Glutamatergic neuron (in vitro differentiated cells): ENCODE measurements at regions not wholly inside any gene's neighbourhood (a gene's known extent, or its start where the extent isn't known, plus 50 kb on each side); places are given as distances from the start of the nearest gene placed in this dataset.

Source experiments
- DNase-seq: peaks from one replicate; pipeline ENCODE4 v3.0.0; 2022
- H3K27ac Mint-ChIP-seq: one replicate; pipeline ENCODE4 v1.8.0; 2020; ENCODE audit warnings: mild to moderate bottlenecking, mixed read lengths, inconsistent platforms; ENCODE audit not compliant: unreplicated experiment
- H3K27me3 Mint-ChIP-seq: one replicate; pipeline ENCODE4 v1.8.0; 2020; ENCODE audit warnings: mild to moderate bottlenecking, moderate library complexity, mixed read lengths, inconsistent platforms; ENCODE audit not compliant: unreplicated experiment
- H3K36me3 Mint-ChIP-seq: one replicate; pipeline ENCODE4 v1.8.0; 2020; ENCODE audit warnings: mild to moderate bottlenecking, mixed read lengths, inconsistent platforms; ENCODE audit not compliant: unreplicated experiment
- H3K4me1 Mint-ChIP-seq: one replicate; pipeline ENCODE4 v1.8.0; 2020; ENCODE audit warnings: mild to moderate bottlenecking, low read depth, mixed read lengths, inconsistent platforms; ENCODE audit not compliant: unreplicated experiment
- H3K4me3 Mint-ChIP-seq: one replicate; pipeline ENCODE4 v1.8.0; 2020; ENCODE audit warnings: mild to moderate bottlenecking, mixed read lengths, inconsistent platforms; ENCODE audit not compliant: unreplicated experiment
- H3K9me3 Mint-ChIP-seq: one replicate; pipeline ENCODE4 v1.8.0; 2020; ENCODE audit warnings: mild to moderate bottlenecking, moderate library complexity, mixed read lengths, inconsistent platforms; ENCODE audit not compliant: unreplicated experiment
- CTCF ChIP-seq: fragments of 200-600 bp; sonication (generic); IDR thresholded peaks from one replicate; pipeline ENCODE4 v1.5.0; 2021; ENCODE audit not compliant: partially characterized antibody, unreplicated experiment

DNA sequence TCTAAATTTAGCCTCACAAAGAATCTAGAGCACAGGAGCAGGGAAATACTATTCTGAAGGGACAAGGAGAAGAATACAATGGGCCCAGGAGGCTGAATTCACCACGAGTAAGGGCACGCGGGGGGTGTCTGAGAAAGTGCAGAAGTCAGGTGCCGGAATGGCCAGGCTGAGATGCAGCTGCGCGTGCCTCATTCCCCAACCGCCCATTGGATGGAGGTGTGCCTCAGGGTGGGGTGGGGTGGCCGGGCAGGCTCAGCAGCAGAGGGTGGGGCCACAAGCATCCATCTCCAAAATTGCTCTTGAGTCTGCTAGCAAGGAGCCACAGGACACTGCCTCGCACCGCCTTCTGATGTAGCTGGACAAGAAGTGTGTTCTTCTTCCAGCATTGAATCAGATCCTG is 387.0 kb downstream of the SHANK2 start:
- H3K4me3 Mint-ChIP-seq: no peak overlapping the region
- H3K4me1 Mint-ChIP-seq: peaks cover 9% of the 10 kb centered on the region
- H3K36me3 Mint-ChIP-seq: peaks cover 7% of the 10 kb centered on the region
- no peak for DNase-seq
- H3K9me3 Mint-ChIP-seq: peaks cover 5% of the 10 kb centered on the region
- H3K27ac Mint-ChIP-seq: no peak overlapping the region
- no peak for TF ChIP-seq CTCF
- H3K27me3 Mint-ChIP-seq: peaks cover 5% of the 10 kb centered on the region

- H3K27ac Mint-ChIP-seq: no peak overlapping the region
- DNase-seq: no peak
- no peak for TF ChIP-seq CTCF
- H3K4me3 Mint-ChIP-seq: no peak overlapping the region
- H3K9me3 Mint-ChIP-seq: peaks cover 6% of the 10 kb centered on the region
- peaks cover 5% of the 10 kb centered on the region for H3K27me3 Mint-ChIP-seq
- H3K36me3 Mint-ChIP-seq: peaks cover 7% of the 10 kb centered on the region
- H3K4me1 Mint-ChIP-seq: peaks cover 7% of the 10 kb centered on the region
These were observed 385.5 kb downstream of the SHANK2 start for GRCh38 chr11:70866834-70867233.

- TF ChIP-seq CTCF: no peak
- Mint-ChIP-seq H3K27me3 (peaks cover 5% of the 10 kb centered on the region), H3K4me3 (no peak overlapping the region), H3K36me3 (peaks cover 4% of the 10 kb centered on the region), H3K4me1 (peaks cover 7% of the 10 kb centered on the region), H3K27ac (no peak overlapping the region), H3K9me3 (peaks cover 4% of the 10 kb centered on the region)
- DNase-seq: no peak
These were observed 384.9 kb downstream of the SHANK2 start for GRCh38 chr11:70867281-70868047.

GRCh38 chr11:70868341-70868885 is 384.0 kb downstream of the SHANK2 start:
- Mint-ChIP-seq H3K36me3 (no peaks in the 10 kb centered on the region), H3K9me3 (peaks cover 4% of the 10 kb centered on the region), H3K4me3 (no peak overlapping the region), H3K27ac (no peak overlapping the region), H3K27me3 (peaks cover 4% of the 10 kb centered on the region), H3K4me1 (peaks cover 5% of the 10 kb centered on the region)
- DNase-seq: no peak
- TF ChIP-seq CTCF: no peak

DNA sequence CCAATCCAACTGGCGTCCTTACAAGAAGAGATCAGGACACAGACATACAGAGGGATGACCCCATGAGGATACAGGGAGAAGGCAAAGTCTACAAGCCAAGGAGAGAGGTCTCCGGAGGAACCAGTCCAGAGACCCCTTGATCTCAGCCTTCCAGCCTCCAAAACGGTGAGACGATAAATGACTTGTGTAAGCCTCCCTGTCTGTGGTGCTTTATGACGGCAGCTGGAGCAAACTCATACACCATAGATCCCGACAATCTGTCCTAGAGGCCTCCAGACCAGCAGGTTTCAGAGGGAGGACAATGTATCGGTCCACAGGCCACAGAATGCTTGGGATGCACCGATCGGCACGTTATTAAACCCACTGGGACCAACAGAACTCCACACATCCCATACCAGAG is 383.3 kb downstream of the SHANK2 start:
- H3K27ac Mint-ChIP-seq: no peak overlapping the region
- H3K36me3 Mint-ChIP-seq: no peaks in the 10 kb centered on the region
- no peak overlapping the region for H3K4me3 Mint-ChIP-seq
- peaks cover 4% of the 10 kb centered on the region for H3K27me3 Mint-ChIP-seq
- peaks cover 5% of the 10 kb centered on the region for H3K4me1 Mint-ChIP-seq
- H3K9me3 Mint-ChIP-seq: peaks cover 6% of the 10 kb centered on the region
- no peak for DNase-seq
- no peak for TF ChIP-seq CTCF
